AG04449 (cell line): ENCODE measurements at regions not wholly inside any gene's neighbourhood (a gene's known extent, or its start where the extent isn't known, plus 50 kb on each side); places are given as distances from the start of the nearest gene placed in this dataset.

Experiments
- CTCF ChIA-PET: fragments of 350-600 bp; formaldehyde crosslinking; extraction: SDS; loops from one replicate; lab custom pipeline; 2021; ENCODE audit warnings: antibody characterized with exemption; lab: Yijun Ruan, JAX
- POLR2A ChIA-PET: fragments of 400-600, 350-600 bp; formaldehyde crosslinking; extraction: SDS; loops from one replicate; lab custom pipeline; 2020; ENCODE audit warnings: antibody characterized with exemption, inconsistent platforms; lab: Yijun Ruan, JAX
- DNase-seq: peaks from one replicate; pipeline ENCODE4 v3.0.0-alpha.2; 2010; ENCODE audit warnings: low read depth, low spot score
- H3K4me3 ChIP-seq: 2 replicates; pipeline ENCODE4 v1.5.1; 2011; ENCODE audit warnings: low read depth, mild to moderate bottlenecking, control low read depth, low read length
- TF ChIP-seq, protein P1 (sequence below): IDR thresholded peaks from one replicate; pipeline ENCODE4 v1.5.1; 2011; ENCODE audit warnings: mild to moderate bottlenecking, moderate library complexity, low read length, control low read depth, inconsistent platforms; ENCODE audit not compliant: insufficient read depth; ENCODE audit errors: missing control alignments

DNA sequence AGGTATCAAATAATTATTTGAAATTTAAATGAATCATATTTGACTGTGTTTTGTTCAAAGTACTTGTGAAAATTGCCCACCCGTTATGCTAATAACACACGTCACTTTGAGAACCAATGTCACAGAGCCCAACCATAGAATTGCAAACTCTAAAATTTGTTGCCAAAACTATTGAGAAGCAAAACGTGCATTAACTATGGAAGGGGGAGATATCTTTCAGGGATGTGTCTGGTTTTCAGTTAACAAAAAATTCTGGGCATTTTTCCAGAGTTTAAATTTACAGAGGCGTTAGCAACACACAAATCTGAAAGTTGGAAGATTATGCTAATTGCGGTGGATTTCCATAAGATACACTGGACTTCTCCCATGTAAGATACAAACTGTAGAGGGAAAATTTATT is 371.8 kb upstream of the E2F7 start:
- DNase-seq, result no peak
- TF ChIP-seq, protein P1, sequence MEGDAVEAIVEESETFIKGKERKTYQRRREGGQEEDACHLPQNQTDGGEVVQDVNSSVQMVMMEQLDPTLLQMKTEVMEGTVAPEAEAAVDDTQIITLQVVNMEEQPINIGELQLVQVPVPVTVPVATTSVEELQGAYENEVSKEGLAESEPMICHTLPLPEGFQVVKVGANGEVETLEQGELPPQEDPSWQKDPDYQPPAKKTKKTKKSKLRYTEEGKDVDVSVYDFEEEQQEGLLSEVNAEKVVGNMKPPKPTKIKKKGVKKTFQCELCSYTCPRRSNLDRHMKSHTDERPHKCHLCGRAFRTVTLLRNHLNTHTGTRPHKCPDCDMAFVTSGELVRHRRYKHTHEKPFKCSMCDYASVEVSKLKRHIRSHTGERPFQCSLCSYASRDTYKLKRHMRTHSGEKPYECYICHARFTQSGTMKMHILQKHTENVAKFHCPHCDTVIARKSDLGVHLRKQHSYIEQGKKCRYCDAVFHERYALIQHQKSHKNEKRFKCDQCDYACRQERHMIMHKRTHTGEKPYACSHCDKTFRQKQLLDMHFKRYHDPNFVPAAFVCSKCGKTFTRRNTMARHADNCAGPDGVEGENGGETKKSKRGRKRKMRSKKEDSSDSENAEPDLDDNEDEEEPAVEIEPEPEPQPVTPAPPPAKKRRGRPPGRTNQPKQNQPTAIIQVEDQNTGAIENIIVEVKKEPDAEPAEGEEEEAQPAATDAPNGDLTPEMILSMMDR, result no peak
- ChIA-PET CTCF (interaction anchor here (1.4 kb wide), 1 partner anchor 23 kb away, joined by 4 read pairs; no protein-coding TSS in a partner anchor), POLR2A (no interaction called here)
- no peak overlapping the region for H3K4me3 ChIP-seq

DNA sequence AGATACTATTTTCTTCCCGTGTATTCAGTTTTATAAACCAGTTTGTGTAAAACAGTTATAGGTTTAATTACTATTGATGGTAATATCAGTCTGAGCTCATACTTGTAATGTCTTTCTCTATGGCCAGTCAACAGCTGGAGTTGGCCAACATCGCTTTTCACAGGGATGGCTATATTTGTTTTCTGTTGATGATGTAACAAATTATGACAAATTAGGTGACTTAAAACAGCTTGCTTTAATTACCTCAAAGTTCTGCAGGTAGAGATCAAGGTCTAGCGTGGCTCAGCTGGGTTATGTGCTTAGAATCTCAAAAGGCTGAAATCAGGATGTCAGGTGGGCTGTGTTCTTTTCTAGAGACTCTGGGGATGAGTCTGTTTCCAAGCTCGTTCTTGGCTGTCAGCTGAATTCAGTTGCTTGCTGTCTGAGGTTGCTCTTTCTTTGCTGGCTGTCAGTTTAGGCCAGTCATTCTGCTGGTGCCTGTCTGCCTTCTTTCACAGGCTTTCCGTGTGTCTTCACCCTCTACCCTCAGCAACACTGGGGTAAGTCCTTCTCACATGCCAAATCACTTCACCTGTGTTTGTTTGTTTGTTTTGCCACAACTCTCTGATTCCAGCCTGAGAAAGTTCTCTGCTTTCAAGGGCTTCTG is 370.2 kb upstream of the E2F7 start:
- TF ChIP-seq, protein P1, result no peak
- no peak overlapping the region for H3K4me3 ChIP-seq
- POLR2A ChIA-PET, result no interaction called here
- DNase-seq, result no peak
- CTCF ChIA-PET, result no interaction called here

DNA sequence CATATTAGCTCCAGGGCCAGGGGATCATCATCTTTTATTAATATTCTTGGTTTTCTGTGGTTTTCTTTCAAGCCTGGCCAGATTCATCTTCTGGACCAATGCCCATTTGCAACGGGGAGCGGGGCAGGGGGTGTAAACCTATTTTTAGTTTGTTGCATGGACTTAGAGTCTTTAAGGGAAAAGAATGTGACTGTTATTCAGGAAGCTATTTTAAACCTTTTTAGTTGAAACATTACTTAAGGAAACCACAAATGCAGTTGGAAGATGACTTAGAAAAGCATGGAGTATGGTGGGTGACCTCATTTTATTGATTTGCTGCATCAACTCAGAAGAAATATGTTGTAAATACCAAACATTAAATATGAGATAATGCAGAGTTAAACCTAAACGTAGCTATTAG is 368.4 kb upstream of the E2F7 start:
- DNase-seq, result peak; percentile 59
- H3K4me3 ChIP-seq, result no peak overlapping the region
- ChIA-PET POLR2A (no interaction called here), CTCF (interaction anchor here (1.3 to 1.4 kb wide), 2 partner anchors 22 to 251 kb away, joined by 4 to 6 read pairs; no protein-coding TSS in a partner anchor)
- TF ChIP-seq, protein P1, result no peak

DNA sequence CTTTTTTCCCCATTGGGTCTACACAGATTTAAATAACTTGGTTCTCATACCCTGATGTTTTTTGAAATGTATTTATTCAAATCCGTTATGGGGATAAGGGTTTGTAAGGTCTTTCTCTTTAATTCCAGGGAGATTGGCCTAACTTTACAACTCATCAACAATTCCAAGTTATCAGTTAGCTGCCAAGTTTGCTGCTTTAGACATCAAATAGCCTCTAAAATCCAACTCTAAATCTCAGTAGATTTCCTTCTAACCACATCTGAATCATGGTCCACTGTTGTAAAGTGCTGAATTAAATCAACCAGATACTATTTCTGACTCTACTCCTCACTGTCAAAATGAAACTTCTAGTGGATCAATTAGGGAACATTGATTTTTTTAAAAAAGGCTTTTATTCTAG is 364.1 kb upstream of the E2F7 start:
- POLR2A ChIA-PET, result no interaction called here
- no peak overlapping the region for H3K4me3 ChIP-seq
- CTCF ChIA-PET, result no interaction called here
- no peak for DNase-seq
- TF ChIP-seq, protein P1, result no peak

DNA sequence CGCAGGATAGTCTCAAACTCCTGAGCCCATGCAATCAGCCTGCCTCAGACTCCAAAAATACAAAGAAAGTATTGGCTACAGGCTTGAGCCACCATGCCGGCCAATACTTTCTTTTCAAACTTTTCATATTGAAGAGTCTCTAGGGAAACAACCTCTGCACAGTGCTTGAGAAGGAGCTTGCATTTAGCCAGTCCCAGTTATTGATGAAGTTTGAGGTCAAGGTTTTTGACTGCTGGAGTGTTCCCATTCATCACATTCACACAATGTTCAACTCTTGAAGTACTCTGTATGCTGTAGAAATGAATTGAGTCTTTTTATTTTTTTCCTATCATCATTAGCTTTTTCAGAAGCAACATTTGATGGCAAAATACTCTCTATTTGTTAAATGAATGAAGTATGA is 355.8 kb upstream of the E2F7 start:
- DNase-seq, result no peak
- no peak overlapping the region for H3K4me3 ChIP-seq
- ChIA-PET CTCF (interaction anchor here (1.0 kb wide), 1 partner anchor 9 kb away, joined by 6 read pairs; no protein-coding TSS in a partner anchor), POLR2A (no interaction called here)
- TF ChIP-seq, protein P1, result no peak

DNA sequence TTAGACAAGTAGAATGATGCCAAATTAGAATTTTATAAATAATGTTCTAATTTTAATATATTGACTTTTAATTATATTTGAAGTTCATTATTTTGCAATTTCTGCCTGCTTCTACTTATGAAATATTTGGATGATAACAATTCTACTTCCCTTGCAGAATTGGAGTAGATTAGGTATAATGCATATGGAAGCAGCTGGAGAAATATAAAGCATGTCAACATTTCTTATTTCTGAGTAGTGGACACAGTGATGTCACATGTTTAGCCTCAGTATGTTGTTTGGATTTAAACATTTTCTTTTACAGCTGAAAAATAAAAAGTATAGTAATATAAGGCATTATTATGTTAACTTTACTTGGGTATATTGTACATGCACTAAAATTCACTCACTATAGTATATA is 344.2 kb upstream of the E2F7 start:
- CTCF ChIA-PET, result no interaction called here
- DNase-seq, result no peak
- TF ChIP-seq, protein P1, result no peak
- H3K4me3 ChIP-seq, result no peak overlapping the region
- POLR2A ChIA-PET, result no interaction called here
